GM23338 (cell line): ENCODE measurements at regions not wholly inside any gene's neighbourhood (a gene's known extent, or its start where the extent isn't known, plus 50 kb on each side); places are given as distances from the start of the nearest gene placed in this dataset.

Experiments used
- ATAC-seq: fragments of 200-7000 bp; cut with Tn5 transposase; 3 replicates; pipeline ENCODE4 v1.9.1; 2020
- DNase-seq: peaks from one replicate; pipeline ENCODE4 v3.0.0-alpha.2; 2015; ENCODE audit warnings: low spot score
- H2AFZ ChIP-seq: fragments of 200-600 bp; sonication (generic); 2 replicates; pipeline ENCODE4 v1.8.0; 2016; ENCODE audit warnings: antibody characterized with exemption, mild to moderate bottlenecking, moderate library complexity
- H3F3A ChIP-seq: fragments of 200-600 bp; sonication (generic); replicated peaks from 2 replicates; pipeline ENCODE4 v1.8.0; 2017; ENCODE audit warnings: antibody characterized with exemption, mixed run types, low read depth
- H3K27ac ChIP-seq: fragments of 200-600 bp; sonication (generic); 2 replicates; pipeline ENCODE4 v1.6.1; 2016; ENCODE audit warnings: low read depth
- H3K27me3 ChIP-seq: fragments of 200-600 bp; sonication (generic); 2 replicates; pipeline ENCODE4 v1.8.0; 2016; ENCODE audit warnings: mild to moderate bottlenecking, mixed run types, moderate library complexity; ENCODE audit not compliant: insufficient read depth
- H3K36me3 ChIP-seq: fragments of 200-600 bp; sonication (generic); 2 replicates; pipeline ENCODE4 v1.8.0; 2016; ENCODE audit warnings: mild to moderate bottlenecking; ENCODE audit not compliant: insufficient read depth
- H3K4me1 ChIP-seq: fragments of 200-600 bp; sonication (generic); 2 replicates; pipeline ENCODE4 v1.8.0; 2016; ENCODE audit warnings: mild to moderate bottlenecking, moderate library complexity; ENCODE audit not compliant: insufficient read depth
- H3K4me2 ChIP-seq: fragments of 200-600 bp; sonication (generic); 2 replicates; pipeline ENCODE4 v1.7.1; 2017; ENCODE audit warnings: mixed run types
- H3K4me3 ChIP-seq: fragments of 200-600 bp; sonication (generic); 2 replicates; pipeline ENCODE4 v1.6.1; 2016; ENCODE audit warnings: mixed run types
- H3K79me2 ChIP-seq: fragments of 200-600 bp; sonication (generic); replicated peaks from 2 replicates; pipeline ENCODE4 v1.8.0; 2017; ENCODE audit warnings: mild to moderate bottlenecking; ENCODE audit not compliant: insufficient read depth
- H3K9me2 ChIP-seq: fragments of 200-600 bp; sonication (generic); 2 replicates; pipeline ENCODE4 v1.8.0; 2017; ENCODE audit not compliant: insufficient read depth
- H4K20me1 ChIP-seq: fragments of 200-600 bp; sonication (generic); replicated peaks from 2 replicates; pipeline ENCODE4 v1.8.0; 2017; ENCODE audit warnings: mild to moderate bottlenecking; ENCODE audit not compliant: insufficient read depth
- H3K27ac Mint-ChIP-seq: 2 replicates; pipeline ENCODE4 v1.8.0; 2020; ENCODE audit warnings: inconsistent platforms, mild to moderate bottlenecking, moderate library complexity, mixed read lengths
- H3K27me3 Mint-ChIP-seq: 3 replicates; pipeline ENCODE4 v1.8.0; 2022; ENCODE audit warnings: low read depth, mild to moderate bottlenecking, moderate library complexity, mixed read lengths, inconsistent platforms; ENCODE audit not compliant: insufficient read depth, poor library complexity
- H3K36me3 Mint-ChIP-seq: 3 replicates; pipeline ENCODE4 v1.8.0; 2021; ENCODE audit warnings: low read depth, mild to moderate bottlenecking, inconsistent platforms, moderate library complexity, mixed read lengths
- H3K4me1 Mint-ChIP-seq: 3 replicates; pipeline ENCODE4 v1.8.0; 2020; ENCODE audit warnings: mild to moderate bottlenecking, inconsistent platforms, mixed read lengths
- H3K4me3 Mint-ChIP-seq: 3 replicates; pipeline ENCODE4 v1.8.0; 2021; ENCODE audit warnings: moderate library complexity, mild to moderate bottlenecking, inconsistent platforms, mixed read lengths
- H3K9me3 Mint-ChIP-seq: 3 replicates; pipeline ENCODE4 v1.8.0; 2020; ENCODE audit warnings: moderate library complexity, mild to moderate bottlenecking, inconsistent platforms, mixed read lengths
- CREB1 ChIP-seq: fragments of 250-450 bp; sonication (Bioruptor Pico); IDR thresholded peaks from 2 replicates; pipeline ENCODE4 v1.5.0; 2020; ENCODE audit warnings: low read depth, mild to moderate bottlenecking, moderate library complexity
- CTCF ChIP-seq, 2 experiments: fragments of 200-600 bp in 1 of 2; sonication (generic) in 1 of 2; conservative IDR thresholded peaks; 2 replicates each; pipeline versions ENCODE4 v1.5.1 to v1.6.1; 2016 to 2017; ENCODE audit warnings: antibody characterized with exemption in 2 of 2, low read depth in 2 of 2, mild to moderate bottlenecking in 2 of 2, moderate library complexity in 1 of 2
- ETS1 ChIP-seq: IDR thresholded peaks from 2 replicates; pipeline ENCODE4 v1.6.1; 2016; ENCODE audit warnings: antibody characterized with exemption
- EZH2 ChIP-seq: fragments of 200-600 bp; sonication (generic); IDR thresholded peaks from one replicate; pipeline ENCODE4 v1.8.0; 2017; ENCODE audit warnings: antibody characterized with exemption, mild to moderate bottlenecking, low read depth; ENCODE audit not compliant: unreplicated experiment
- EZH2phosphoT487 ChIP-seq: fragments of 200-600 bp; sonication (generic); IDR thresholded peaks from one replicate; pipeline ENCODE4 v1.8.1; 2018; ENCODE audit warnings: antibody characterized with exemption; ENCODE audit not compliant: unreplicated experiment
- JUNB ChIP-seq: IDR thresholded peaks from one replicate; pipeline ENCODE4 v1.6.1; 2016; ENCODE audit warnings: antibody characterized with exemption; ENCODE audit not compliant: unreplicated experiment
- NANOG ChIP-seq: IDR thresholded peaks from 2 replicates; pipeline ENCODE4 v1.6.1; 2016; ENCODE audit warnings: antibody characterized with exemption, borderline replicate concordance
- POLR2AphosphoS5 ChIP-seq: IDR thresholded peaks from 2 replicates; pipeline ENCODE4 v1.6.1; 2016; ENCODE audit warnings: antibody characterized with exemption, low read depth
- REST ChIP-seq: IDR thresholded peaks from one replicate; pipeline ENCODE4 v1.6.1; 2018; ENCODE audit warnings: antibody characterized with exemption; ENCODE audit not compliant: unreplicated experiment
- STAT1 ChIP-seq: IDR thresholded peaks from one replicate; pipeline ENCODE4 v1.6.1; 2016; ENCODE audit warnings: antibody characterized with exemption; ENCODE audit not compliant: unreplicated experiment
- ZNF114 ChIP-seq: fragments of 250-450 bp; sonication (Bioruptor Pico); IDR thresholded peaks from 2 replicates; pipeline ENCODE4 v1.5.0; 2020; ENCODE audit warnings: mild to moderate bottlenecking, moderate library complexity
- ZNF331 ChIP-seq: fragments of 250-450 bp; sonication (Bioruptor Pico); IDR thresholded peaks from 2 replicates; pipeline ENCODE4 v1.5.0; 2020; ENCODE audit warnings: low read depth, mild to moderate bottlenecking, moderate library complexity
- ZNF462 ChIP-seq: fragments of 250-450 bp; sonication (Bioruptor Pico); IDR thresholded peaks from 2 replicates; pipeline ENCODE4 v1.5.0; 2020; ENCODE audit warnings: mild to moderate bottlenecking, moderate library complexity

- Mint-ChIP-seq H3K27me3 (no peaks in the 10 kb centered on the region), H3K9me3 (peaks cover 9% of the 10 kb centered on the region; the same call in 2 of the 3 replicates), H3K36me3 (no peaks in the 10 kb centered on the region), H3K27ac (no peak overlapping the region), H3K4me1 (peaks cover 7% of the 10 kb centered on the region), H3K4me3 (no peak overlapping the region)
- Histone ChIP-seq H3K79me2 (no peaks in the 10 kb centered on the region), H3K4me3 (no peak overlapping the region), H3K27ac (no peak overlapping the region), H3F3A (no peaks in the 10 kb centered on the region), H3K4me1 (no peaks in the 10 kb centered on the region), H2AFZ (no peak overlapping the region), H3K27me3 (no peaks in the 10 kb centered on the region), H4K20me1 (no peaks in the 10 kb centered on the region), H3K4me2 (no peak overlapping the region), H3K9me2 (no peaks in the 10 kb centered on the region), H3K36me3 (no peaks in the 10 kb centered on the region)
- ATAC-seq (no peak), DNase-seq (no peak)
- TF ChIP-seq CREB1 (CRISPR knock-in tag): no peak
- no peak for TF ChIP-seq CTCF (conservative IDR thresholded peaks at IDR 0.05; ENCODE audit: low read depth in 2 of 2)
- TF ChIP-seq EZH2: no peak
- no peak for TF ChIP-seq JUNB
- no peak for TF ChIP-seq NANOG
- no peak for TF ChIP-seq ETS1
- TF ChIP-seq ZNF331: no peak
- TF ChIP-seq STAT1: no peak
- TF ChIP-seq ZNF462: no peak
- no peak for TF ChIP-seq POLR2AphosphoS5
- TF ChIP-seq EZH2phosphoT487: no peak
- no peak for TF ChIP-seq ZNF114 (CRISPR knock-in tag)
- no peak for TF ChIP-seq REST
These were observed 88.5 kb upstream of the PTPN1 start for GRCh38 chr20:50421356-50422340.
